ENCODE measurements at regions not wholly inside any gene's neighbourhood (a gene's known extent, or its start where the extent isn't known, plus 50 kb on each side); places are given as distances from the start of the nearest gene placed in this dataset.

- Mint-ChIP-seq H3K36me3 (ENCODE audit: low read depth) (no peaks in the 10 kb centered on the region), H3K9me3 (no peaks in the 10 kb centered on the region), H3K4me3 (no peak overlapping the region), H3K27me3 (peaks cover 12% of the 10 kb centered on the region), H3K4me1 (ENCODE audit: low read depth) (no peaks in the 10 kb centered on the region), H3K27ac (no peak overlapping the region)
- POLR2A ChIA-PET: no interaction called here
- CTCF ChIA-PET: interaction anchor here (0.8 kb wide), 1 partner anchor 191 kb away, joined by 4 read pairs; no protein-coding TSS in a partner anchor
- TF ChIP-seq CTCF (IDR thresholded peaks at IDR 0.05): no peak
- intact Hi-C loops (cut with micrococcal nuclease): no loop called here
- DNase-seq: no peak
- no peak for ATAC-seq
These were observed 53.8 kb upstream of the MROH9 start for GRCh38 chr1:170881268-170882265.

All from activated CD8-positive, alpha-beta T cell treated with anti-CD3 and anti-CD28 coated beads for 36 hours (primary cell).